Stimulated activated CD4-positive, alpha-beta T cell treated with anti-CD3 and anti-CD28 coated beads, Interleukin-12 subunit alpha, Interleukin-12 subunit beta, amount 100 ng/mL, for 24 hours (primary cell): ENCODE measurements at regions not wholly inside any gene's neighbourhood (a gene's known extent, or its start where the extent isn't known, plus 50 kb on each side); places are given as distances from the start of the nearest gene placed in this dataset.
"Not testable (repeated sequence)": the region's sequence is repeated elsewhere in the genome, so short reads cannot be mapped to it uniquely, and the experiment has no call there.

Experiments used
- DNase-seq, 2 experiments: peaks; one replicate each; pipeline ENCODE4 v3.0.0-alpha.2; 2020; ENCODE audit warnings: low read depth in 2 of 2

DNA sequence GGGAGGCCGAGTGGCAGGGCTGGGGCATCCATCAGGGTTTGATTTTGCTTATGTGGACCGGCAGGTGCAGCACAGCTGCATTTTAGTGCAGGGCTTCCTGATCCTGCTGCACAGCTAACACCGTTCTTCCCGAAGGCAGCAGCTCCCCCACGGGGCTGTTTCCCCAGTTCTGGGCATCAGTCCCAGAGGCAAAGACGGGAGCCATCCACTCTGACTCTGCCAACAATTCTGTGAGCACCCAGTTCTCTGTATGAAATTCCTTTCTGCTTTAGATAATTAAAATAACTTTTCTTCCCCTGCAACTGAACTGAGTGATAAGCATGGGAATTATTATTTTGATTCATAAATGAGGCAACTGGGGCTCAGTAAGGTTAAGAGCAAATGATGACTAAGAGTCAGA is 262.9 kb upstream of the ATP10A start:
- no peak for DNase-seq

DNA sequence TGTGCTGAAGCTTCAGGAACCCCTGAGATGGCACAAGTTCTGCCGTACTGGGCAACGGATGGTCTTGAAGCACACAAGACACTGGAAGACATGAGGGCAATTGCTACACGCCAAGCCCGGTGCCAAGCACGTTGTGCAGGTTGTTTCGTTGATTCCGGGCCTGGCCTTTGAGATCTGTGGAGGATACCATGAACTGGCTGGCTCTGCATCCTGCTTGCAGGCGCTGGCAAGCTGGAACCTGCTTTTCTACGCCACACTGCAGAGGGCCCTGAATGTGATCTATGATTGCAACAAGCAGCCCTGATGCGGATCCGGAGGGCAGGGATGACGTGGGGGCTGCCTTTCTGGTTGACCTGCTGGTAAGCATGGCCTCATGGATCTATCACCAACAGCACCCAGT is 262.5 kb upstream of the ATP10A start:
- DNase-seq, result no peak

DNA sequence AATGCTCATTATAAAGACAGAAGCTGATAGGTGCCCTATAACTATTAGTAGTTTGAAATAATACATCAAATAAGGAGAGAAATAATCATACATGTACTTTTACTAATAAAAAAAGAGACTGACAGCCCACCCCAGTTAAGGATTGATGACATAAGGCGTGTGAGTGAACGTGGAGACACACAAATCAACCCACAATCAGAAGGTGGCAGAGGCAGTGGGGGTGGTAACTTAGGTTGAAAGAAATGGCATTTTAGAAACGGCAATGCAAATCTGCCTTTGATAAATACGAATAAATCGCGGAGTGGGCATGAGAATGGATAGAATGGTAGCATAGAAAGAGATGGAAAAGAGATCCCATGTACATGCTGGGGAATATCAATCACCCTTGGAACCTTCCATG is 256.2 kb upstream of the ATP10A start:
- no peak for DNase-seq

DNA sequence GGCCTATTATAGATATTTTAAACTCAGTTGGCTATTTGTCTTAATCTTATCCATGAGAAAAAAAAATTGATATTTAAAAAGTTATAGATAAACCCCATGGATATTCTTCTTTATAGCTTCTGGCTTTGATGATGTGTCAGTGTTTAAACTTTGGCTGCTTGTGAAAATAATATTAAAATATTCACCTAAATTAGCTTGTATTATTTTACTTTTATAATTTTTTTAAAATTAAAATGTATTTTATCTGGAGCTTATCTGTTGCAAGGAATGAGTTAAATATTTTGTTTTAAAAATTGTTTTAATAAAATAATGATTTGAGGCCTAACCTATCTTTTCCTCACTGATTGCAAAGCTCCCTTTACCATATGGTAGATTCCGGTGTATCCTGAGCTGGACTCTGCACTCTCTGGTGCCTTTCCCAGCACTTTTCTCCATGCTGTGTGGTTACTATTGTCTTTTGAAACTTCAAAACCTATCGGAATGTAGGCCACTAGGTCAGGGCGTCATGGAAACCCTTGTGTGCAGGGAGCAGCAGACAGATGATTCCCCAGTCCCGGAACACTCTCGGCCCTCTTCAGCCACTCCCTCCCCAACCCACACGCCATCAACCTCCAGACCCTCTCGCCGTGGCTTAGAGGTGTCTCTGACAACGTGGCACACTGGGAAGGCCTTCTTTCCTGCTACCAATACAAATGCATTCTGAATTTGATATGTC is 252.3 kb upstream of the ATP10A start:
- DNase-seq, result no peak

DNA sequence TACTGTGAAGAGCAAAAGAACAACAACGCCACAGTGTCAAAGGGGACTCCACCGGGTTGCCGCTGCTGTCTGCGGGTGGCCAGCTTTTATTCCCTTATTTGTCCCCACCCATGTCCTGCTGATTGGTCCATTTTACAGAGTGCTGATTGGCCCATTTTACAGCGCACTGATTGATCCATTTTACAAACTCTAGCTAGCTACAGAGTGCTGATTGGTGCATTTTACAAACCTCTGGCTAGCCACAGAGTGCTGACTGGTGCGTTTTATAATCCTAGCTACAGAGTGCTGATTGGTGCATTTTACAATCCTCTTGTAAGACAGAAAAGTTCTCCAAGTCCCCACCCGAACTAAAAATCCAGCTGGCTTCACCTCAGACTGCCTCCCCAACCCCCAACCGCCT is 251.0 kb upstream of the ATP10A start:
- not testable (repeated sequence) for DNase-seq

DNA sequence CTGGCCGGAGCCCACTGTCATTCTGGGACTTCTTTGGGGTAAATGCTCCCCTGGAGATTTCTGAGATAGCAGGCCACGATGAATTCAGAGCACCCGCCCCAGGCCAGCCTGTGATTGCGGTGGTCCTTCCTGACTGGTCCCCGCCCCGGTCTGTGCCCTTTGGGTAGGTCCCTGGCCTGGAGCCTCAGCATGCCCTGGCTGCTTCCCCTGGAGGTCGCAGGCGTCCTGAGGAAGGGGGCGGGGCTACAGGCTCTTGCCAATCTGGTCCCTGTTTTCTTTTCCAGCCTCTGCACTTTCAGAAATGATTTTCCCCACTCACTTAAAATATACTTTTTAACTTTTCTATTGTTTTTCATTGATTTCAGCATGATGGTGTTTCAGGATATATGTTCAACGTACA is 250.2 kb upstream of the ATP10A start:
- no peak for DNase-seq

DNA sequence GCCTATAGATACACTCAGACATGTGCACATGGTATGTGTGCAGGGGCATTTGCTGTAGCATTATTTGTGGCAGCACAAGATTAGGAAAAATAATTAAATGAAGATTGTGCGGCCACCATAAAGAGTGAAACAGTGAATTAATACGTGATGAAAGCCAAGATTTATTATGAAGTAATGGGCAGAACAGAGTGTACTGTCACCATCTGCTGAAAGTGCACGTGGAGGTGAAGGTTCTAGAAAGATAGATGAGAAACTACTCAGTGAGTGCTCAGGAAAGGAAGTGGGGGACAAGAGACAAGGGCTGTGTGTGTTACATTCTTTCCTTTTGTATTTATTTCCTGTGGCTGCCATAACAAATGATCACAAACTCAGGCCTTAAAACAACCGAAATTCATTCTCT is 246.1 kb upstream of the ATP10A start:
- no peak for DNase-seq

DNA sequence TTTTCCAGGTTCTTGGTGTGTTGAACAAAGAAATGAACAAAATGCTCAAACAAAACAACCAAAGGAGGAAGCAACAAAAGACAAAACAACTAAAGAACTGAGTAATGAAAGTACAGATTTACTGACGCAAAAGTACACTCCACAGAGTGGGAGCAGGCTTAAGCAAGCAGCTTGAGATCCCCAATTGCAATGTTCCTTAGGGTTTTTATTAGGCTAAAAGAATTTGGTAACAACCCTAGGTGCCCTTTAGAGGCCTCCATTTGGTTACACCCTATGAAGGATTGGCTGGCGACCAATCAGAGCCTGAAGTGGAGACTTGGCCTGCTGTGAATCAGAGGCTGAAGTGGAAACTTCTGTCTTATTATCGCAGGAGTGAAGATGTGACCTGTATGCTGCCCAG is 243.4 kb upstream of the ATP10A start:
- DNase-seq, result no peak

DNA sequence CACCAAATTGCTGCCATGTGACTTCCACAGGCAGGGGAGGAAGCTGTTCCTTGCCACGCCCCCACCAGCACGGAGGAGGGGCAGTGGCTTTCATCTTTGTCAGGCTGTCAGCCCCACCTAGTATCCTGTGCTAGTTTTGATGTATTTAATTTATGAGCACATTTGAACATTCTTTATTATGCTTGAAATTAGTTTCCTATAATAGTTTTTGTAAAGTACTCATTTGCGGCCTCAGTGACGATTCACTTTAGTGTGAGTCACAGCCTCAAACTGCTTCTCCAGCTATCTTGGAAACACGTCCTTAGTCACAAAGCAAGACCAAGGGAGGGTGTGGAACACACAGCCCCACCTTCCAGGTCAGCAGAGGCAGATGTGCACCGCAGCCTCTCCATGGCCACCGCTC is 239.9 kb upstream of the ATP10A start:
- DNase-seq, result no peak

DNA sequence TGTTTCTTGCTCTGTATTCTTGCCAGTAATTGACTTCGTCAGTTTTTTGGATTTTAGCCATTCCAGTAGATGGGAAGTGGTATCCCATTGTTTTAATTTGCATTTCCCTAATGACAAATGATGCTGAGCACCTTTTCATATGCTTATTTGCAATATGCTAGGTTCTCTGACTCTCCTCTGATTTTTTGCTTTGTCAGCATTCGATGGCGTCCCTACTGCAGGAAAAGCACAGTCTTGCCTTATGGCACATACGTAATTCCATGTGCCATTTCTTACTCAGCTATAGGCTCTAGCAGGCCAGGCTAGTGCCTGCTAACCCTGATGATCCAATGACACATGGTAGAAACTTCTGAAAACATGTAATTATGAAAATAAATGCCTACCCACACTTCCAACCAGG is 239.2 kb upstream of the ATP10A start:
- DNase-seq, result no peak

DNA sequence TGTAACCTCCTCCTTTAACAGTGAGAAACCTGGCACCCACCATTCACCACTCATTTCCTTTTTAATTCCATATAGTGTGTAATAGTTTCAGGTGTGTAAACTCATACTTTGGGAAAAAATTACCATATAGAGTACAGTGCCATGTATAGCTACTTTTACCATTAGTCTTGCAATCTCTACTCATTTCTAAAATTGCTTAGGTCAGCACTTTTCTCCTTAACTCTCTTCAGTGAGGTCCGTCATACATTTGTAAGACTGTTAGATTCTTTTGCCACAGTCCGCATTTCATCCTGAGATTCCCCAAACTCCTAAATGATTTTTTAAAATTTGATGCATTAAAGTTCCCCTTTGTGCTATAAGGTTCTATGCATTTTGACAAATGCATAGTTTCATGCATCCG is 238.3 kb upstream of the ATP10A start:
- no peak for DNase-seq

DNA sequence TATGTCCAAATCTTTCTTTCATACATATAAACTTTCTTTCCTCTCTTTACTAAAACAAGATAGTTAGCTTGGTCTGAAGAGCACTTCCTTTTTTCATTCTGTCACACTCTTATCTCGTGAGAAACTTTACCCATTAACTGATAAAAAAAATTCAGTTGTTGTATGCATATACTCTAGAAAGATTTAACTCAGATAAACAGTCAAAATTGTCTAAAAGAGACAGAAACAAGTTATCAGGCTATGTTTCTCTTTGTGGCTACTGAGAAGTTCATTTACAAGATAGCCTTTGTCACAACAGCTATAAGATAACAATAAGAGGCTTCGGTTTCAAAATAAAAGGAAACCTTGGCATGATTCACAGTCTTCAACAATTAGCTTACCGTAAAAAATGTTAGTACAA is 235.7 kb upstream of the ATP10A start:
- no peak for DNase-seq

DNA sequence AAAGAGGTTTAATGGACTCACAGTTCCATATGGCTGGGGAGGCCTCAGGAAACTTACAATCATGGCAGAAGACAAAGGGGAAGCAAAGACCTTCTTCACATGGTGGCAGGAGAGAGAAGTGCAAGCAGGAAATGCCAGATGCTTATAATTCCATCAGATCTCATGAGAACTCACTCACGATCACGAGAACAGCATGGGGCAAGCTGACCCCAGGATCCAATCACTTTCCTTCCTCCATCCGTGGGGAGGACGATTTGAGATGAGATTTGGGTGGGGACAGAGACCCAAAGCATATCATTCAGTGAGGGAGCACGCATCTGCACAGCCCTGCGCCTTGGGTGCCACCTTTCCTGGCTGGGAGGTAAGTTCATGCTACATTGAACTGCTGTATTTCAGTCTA is 234.1 kb upstream of the ATP10A start:
- DNase-seq, result no peak

DNA sequence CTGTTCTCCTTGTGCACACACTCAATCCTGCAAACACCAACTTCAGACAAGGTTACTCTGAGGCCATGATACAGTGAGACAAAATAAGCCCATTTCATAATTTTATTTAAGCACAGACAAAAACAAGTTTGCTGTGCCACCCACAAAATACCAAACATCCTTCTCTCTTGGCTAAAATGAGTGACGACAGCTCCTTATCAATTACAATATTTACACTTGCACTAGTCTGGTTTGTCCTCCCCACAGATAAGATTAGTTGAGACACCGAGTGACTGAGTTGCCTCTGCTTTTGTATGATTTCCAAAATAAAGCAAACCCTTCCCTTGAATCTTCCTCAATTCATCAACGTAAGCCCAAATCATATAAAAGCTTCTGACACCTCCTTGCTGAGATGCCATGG is 233.5 kb upstream of the ATP10A start:
- DNase-seq, result no peak

DNA sequence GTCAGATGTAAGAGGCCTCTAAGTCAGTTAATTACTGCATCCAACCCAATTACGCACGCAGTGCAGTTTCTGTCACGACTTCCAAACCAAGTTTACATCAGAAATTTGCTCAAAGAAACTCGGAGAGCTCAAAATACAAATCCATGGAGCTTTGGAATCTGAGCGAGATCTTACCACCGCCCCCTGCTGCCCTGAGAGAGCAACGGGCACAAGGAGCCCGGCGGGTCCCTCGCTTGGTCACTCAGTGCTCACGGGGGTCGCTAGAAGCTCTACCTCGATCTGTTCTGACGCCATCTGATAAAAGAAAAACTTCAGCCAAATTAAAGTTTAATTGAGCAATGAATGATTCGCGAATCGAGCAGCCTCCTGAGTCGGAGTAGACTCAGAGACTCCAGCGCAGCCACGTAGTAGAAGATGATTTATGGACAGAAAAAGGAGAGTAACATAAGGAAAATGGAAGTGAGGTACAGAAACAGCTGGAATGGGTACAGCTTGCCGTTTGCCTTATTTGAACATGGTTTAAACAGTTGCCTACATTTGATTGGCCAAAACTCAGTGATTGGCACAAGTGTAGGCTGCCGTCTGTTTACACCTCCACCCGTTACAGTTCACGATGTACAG is 232.7 kb upstream of the ATP10A start:
- no peak for DNase-seq

DNA sequence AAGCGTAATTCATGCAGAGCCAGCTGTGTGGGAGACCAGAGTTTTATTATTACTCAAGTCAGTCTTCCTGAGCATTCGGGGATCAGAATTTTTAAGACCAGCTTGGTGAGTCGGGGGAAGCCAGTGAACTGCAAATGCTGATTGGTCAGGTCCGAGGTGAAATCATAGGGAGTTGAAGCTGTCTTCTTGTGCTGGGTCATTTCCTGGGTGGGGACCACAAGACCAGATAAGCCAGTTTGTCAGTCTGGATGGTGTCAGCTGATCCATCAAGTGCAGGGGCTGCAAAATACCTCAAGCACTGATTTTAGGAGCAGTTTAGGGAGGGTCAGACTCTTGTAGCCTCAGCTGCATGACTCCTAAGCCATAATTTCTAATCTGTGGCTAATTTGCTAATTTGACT is 228.1 kb upstream of the ATP10A start:
- no peak for DNase-seq

DNA sequence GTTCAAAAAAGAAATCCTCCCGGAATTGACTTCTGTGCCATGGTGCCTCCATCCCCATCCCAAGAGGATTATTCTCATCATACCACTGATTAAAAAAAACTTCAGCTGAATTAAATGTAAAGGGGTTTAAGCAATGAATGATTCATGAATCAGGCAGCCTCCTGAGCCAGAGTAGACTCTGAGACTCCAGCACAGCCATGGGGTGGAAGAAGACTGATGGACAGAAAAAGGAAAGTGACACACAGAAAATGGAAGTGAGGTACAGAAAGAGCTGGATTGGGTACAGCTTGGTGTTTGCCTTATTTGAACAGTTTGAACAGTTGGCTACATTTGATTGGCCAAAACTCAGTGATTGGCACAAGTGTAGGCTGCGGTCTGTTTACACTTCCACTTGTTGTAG is 224.8 kb upstream of the ATP10A start:
- DNase-seq, result no peak

DNA sequence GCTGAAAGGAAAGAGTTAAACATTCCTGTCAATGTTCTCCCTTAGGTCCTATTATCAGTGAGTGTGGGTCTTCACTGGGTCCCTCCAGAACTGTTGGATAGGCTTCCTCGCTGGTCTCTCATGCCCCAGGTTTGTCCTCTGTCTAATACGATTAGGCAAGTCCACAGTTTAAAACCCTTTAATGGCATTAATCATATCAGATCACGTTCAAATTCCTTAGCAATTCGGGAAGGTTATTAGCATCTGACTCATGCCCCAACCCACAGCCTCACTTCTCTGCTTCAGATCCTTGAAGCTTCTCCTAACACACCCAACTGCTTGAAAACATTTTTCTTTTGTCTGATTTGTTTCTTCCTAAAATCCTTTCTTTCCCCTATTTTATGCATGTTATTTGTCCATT is 224.3 kb upstream of the ATP10A start:
- no peak for DNase-seq

DNA sequence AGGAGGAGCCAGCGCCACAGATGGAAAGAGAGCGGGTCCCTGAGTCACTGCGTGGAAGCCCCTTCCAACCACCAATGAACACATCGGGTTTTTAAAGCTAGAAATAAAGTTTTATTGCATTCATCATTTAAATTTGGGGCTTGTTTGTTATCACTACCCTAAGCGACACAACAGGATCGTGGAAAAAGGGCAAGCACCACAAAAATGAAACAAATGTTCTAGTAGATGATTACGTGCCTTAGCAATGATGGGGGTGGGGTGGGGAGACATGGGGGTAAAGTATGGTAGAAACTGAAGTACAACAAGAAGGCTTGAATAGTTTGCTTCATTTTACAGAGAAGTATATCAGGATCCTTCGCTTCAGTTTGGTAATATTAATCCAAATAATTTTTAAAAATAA is 221.6 kb upstream of the ATP10A start:
- no peak for DNase-seq

DNA sequence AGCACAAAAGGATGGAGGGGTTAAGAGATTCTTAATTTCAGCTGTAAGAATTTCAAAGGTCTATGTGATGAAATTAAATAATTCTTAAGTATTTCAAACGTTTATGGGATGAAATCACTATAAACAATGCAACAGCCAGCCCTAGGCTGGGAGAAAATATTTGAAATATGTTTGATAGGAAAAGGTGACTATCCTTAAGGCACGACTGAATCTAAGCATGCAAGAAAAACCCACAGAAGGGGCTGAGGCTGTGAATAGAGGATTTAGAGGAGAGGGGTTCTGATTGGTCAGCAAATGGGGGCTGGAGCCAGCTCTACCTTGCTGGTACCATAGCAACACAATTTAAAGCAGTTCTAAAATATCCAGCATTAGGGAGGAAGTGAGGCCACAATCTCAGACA is 220.8 kb upstream of the ATP10A start:
- DNase-seq, result no peak

DNA sequence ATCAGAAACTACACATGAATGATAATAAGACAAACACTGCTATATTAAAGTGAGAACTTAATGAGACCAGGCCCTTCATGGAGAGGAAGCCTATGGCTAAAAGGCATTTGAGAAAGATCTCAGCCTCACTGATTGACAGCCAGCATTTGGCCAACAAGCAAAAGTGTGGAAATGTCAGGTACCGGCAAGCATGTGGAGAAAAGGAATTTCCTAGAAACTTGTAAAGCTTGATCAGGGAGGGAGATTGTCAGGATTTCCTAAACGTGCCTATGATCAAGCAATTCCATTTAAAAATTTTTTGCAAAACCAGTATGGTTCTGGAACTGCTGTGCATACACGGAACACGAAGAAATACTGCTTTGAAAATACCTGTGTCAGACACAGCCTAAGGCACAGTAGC is 220.3 kb upstream of the ATP10A start:
- no peak for DNase-seq

DNA sequence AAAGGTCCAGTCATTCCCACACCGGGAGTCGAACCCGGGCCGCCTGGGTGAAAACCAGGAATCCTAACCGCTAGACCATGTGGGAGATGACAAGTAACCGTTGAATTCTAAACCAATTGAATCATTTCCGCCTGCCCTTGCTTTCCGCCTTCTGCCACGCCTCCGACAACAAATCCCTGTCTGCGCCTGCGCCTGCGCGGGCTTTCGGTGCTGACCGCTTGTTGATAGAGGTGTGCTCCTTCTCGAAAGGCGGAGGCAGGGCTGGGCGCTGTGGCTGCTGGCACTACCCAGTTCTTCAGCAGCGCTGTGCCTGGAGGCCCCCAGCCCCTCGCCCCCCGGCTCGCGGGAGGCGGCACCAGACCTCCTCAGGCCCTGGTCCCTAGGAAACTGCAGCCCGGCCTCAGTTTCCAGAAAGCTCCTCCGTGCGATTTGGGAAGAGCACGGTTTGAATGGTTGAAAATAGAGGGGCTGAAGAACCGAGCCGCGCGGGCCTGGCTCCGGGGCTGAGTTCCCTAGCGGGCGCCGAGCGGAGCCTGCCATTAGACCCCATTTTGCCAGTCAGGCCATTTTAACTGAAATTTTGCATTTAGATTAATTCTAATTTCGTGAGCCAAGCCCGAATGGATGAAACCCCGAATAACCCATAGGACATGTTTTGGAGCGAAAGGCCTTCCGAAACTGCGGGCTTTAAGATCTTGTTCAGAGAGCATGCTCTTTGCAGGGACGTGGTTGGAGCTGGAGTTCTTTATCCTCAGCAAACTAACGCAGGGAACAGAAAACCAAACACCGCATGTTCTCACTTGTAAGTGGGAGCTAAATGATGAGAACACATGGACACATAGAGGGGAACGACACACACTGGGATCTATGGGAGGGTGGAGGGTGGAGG is 219.3 kb upstream of the ATP10A start:
- peak; percentile 93 to 94 for DNase-seq

DNA sequence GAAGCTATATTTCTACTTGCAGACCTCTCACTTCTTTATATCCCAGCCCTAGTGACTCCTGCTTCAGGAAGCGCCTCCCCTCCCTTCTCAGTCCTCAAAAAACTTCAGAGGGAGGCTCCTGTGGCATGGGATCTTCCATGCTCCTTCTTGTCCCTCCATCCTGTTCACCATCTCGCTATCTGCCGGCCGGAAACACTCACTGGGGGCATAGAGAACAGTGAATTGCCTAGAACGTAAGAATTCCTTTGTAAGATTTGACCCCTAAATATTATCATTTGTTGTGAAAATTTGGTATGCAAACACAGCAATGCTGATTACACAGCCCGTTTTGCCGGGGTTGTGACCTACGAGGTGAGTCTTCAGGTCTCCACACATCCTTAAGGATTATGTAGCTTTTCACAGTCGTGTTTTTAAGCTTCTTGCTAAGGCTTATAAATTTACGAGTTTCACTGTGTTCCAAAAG is 218.7 kb upstream of the ATP10A start:
- DNase-seq, result no peak
